ENCODE measurements at regions not wholly inside any gene's neighbourhood (a gene's known extent, or its start where the extent isn't known, plus 50 kb on each side); places are given as distances from the start of the nearest gene placed in this dataset.

GRCh38 chr15:87225436-87225835 lies 1031.1 kb downstream of the NTRK3 start:
- no peak for DNase-seq

GRCh38 chr15:87224404-87224803 lies 1032.1 kb downstream of the NTRK3 start:
- no peak for DNase-seq

- DNase-seq, result no peak
These were observed 1036.6 kb downstream of the NTRK3 start for GRCh38 chr15:87219650-87220615.

- no peak for DNase-seq
These were observed 1041.4 kb downstream of the NTRK3 start for GRCh38 chr15:87215100-87215499.

GRCh38 chr15:87213626-87214025 lies 1042.9 kb downstream of the NTRK3 start:
- no peak for DNase-seq

GRCh38 chr15:87212041-87212440 lies 1044.5 kb downstream of the NTRK3 start:
- DNase-seq, result no peak

- DNase-seq, result no peak
These were observed 1045.0 kb downstream of the NTRK3 start for GRCh38 chr15:87211547-87211946.

- DNase-seq, result no peak
These were observed 1046.4 kb downstream of the NTRK3 start for GRCh38 chr15:87209891-87210689.

GRCh38 chr15:87207990-87208580 lies 1048.5 kb downstream of the NTRK3 start:
- no peak for DNase-seq

- no peak for DNase-seq
These were observed 1049.3 kb downstream of the NTRK3 start for GRCh38 chr15:87207251-87207650.

GRCh38 chr15:87201986-87202385 lies 1054.6 kb downstream of the NTRK3 start:
- DNase-seq, result no peak

- no peak for DNase-seq
These were observed 1056.4 kb downstream of the NTRK3 start for GRCh38 chr15:87200149-87200548.

- no peak for DNase-seq
These were observed 1058.6 kb downstream of the NTRK3 start for GRCh38 chr15:87197981-87198380.

GRCh38 chr15:87196498-87196897 lies 1060.0 kb downstream of the NTRK3 start:
- DNase-seq, result no peak

- no peak for DNase-seq
These were observed 1063.1 kb downstream of the NTRK3 start for GRCh38 chr15:87193481-87193880.

GRCh38 chr15:87167706-87168105 lies 1088.0 kb downstream of the AGBL1 start:
- no peak for DNase-seq

- no peak for DNase-seq
These were observed 1087.4 kb downstream of the AGBL1 start for GRCh38 chr15:87167055-87167454.

GRCh38 chr15:87155771-87156170 lies 1076.1 kb downstream of the AGBL1 start:
- no peak for DNase-seq

- no peak for DNase-seq
These were observed 1075.1 kb downstream of the AGBL1 start for GRCh38 chr15:87154761-87155160.

GRCh38 chr15:87151202-87151748 lies 1071.6 kb downstream of the AGBL1 start:
- no peak for DNase-seq

- DNase-seq, result no peak
These were observed 1066.0 kb downstream of the AGBL1 start for GRCh38 chr15:87145696-87146095.

- no peak for DNase-seq
These were observed 1065.1 kb downstream of the AGBL1 start for GRCh38 chr15:87144775-87145174.

- DNase-seq, result no peak
These were observed 1062.4 kb downstream of the AGBL1 start for GRCh38 chr15:87142096-87142495.
